Transverse colon (tissue), 4 donors: ENCODE measurements at regions not wholly inside any gene's neighbourhood (a gene's known extent, or its start where the extent isn't known, plus 50 kb on each side); places are given as distances from the start of the nearest gene placed in this dataset.

Source experiments
- CTCF ChIP-seq, 5 experiments: fragments of 200-600 bp in 3 of 5; fragments of 450-650 bp in 2 of 5; sonication (generic) in 3 of 5; IDR thresholded peaks; 1 replicate in 2 of 5; 2 replicates in 3 of 5; pipeline ENCODE4 v1.5.1; 2016 to 2017; ENCODE audit warnings: antibody characterized with exemption in 5 of 5, inconsistent platforms in 3 of 5, mild to moderate bottlenecking in 2 of 5, moderate library complexity in 1 of 5
- POLR2A ChIP-seq: fragments of 450-650 bp; IDR thresholded peaks from one replicate; pipeline ENCODE4 v1.6.1; 2016; ENCODE audit warnings: antibody characterized with exemption, mild to moderate bottlenecking, moderate library complexity
- POLR2AphosphoS5 ChIP-seq, 3 donors: sonication (generic); formaldehyde crosslinking; IDR thresholded peaks; one replicate each; pipeline ENCODE4 v1.6.1; 2016; ENCODE audit warnings: antibody characterized with exemption in 3 of 3

GRCh38 chr20:47428851-47429336 lies 72.4 kb upstream of the ZMYND8 start:
- TF ChIP-seq CTCF (IDR thresholded peaks at IDR 0.05) (no peak), POLR2A (no peak), POLR2AphosphoS5 (IDR thresholded peaks at IDR 0.05) (no peak)
